Keratinocyte (primary cell): ENCODE measurements at regions not wholly inside any gene's neighbourhood (a gene's known extent, or its start where the extent isn't known, plus 50 kb on each side); places are given as distances from the start of the nearest gene placed in this dataset.
A peak's percentile ranks its signal among the peaks of the same experiment; 100 is the strongest.

Source experiments
- DNase-seq: peaks from one replicate; pipeline ENCODE4 v3.0.0-alpha.2; 2011; ENCODE audit warnings: low read depth, missing footprints, low spot score
- FAIRE-seq: peaks from 2 replicates; lab custom pipeline; 2011; peaks lifted over from hg19 to GRCh38; lab: Jason Lieb, UNC
- H2AFZ ChIP-seq: 2 replicates; pipeline ENCODE4 v1.6.0; 2012; ENCODE audit warnings: low read length, control low read depth, inconsistent platforms; ENCODE audit not compliant: control insufficient read depth
- H3K27ac ChIP-seq: 2 replicates; pipeline ENCODE4 v1.5.1; 2011; ENCODE audit warnings: low read length; ENCODE audit not compliant: control insufficient read depth, insufficient read depth
- H3K27me3 ChIP-seq: 3 replicates; pipeline ENCODE4 v1.6.0; 2011; ENCODE audit warnings: low read length; ENCODE audit not compliant: control insufficient read depth, insufficient read depth; ENCODE audit errors: extremely low read depth
- H3K36me3 ChIP-seq, 2 experiments: 2 replicates in 1 of 2; 3 replicates in 1 of 2; pipeline ENCODE4 v1.5.1; 2011; ENCODE audit warnings: low read length in 2 of 2, mild to moderate bottlenecking in 1 of 2; ENCODE audit not compliant: control insufficient read depth in 2 of 2, insufficient read depth in 2 of 2; ENCODE audit errors: extremely low read depth in 1 of 2
- H3K4me1 ChIP-seq: 3 replicates; pipeline ENCODE4 v1.5.1; 2011; ENCODE audit warnings: low read length; ENCODE audit not compliant: control insufficient read depth, insufficient read depth; ENCODE audit errors: extremely low read depth
- H3K4me2 ChIP-seq: 3 replicates; pipeline ENCODE4 v1.6.0; 2011; ENCODE audit warnings: low read depth, low read length; ENCODE audit not compliant: control insufficient read depth, insufficient read depth; ENCODE audit errors: extremely low read depth
- H3K4me3 ChIP-seq, 3 experiments: fragments of 200-600 bp in 1 of 3; sonication (generic) in 1 of 3; 2 replicates in 2 of 3; 3 replicates in 1 of 3; pipeline ENCODE4 v1.5.1; 2011 to 2016; ENCODE audit warnings: low read length in 3 of 3, mild to moderate bottlenecking in 3 of 3, control low read depth in 2 of 3, inconsistent platforms in 1 of 3, low read depth in 1 of 3, mixed read lengths in 1 of 3, mixed run types in 1 of 3, moderate library complexity in 1 of 3; ENCODE audit not compliant: control insufficient read depth in 2 of 3, insufficient read depth in 2 of 3; ENCODE audit errors: extremely low read depth in 1 of 3
- H3K79me2 ChIP-seq: 2 replicates; pipeline ENCODE4 v1.6.0; 2012; ENCODE audit warnings: low read length; ENCODE audit not compliant: control insufficient read depth, insufficient read depth
- H3K9ac ChIP-seq: 3 replicates; pipeline ENCODE4 v1.6.0; 2011; ENCODE audit warnings: low read length; ENCODE audit not compliant: control insufficient read depth, insufficient read depth; ENCODE audit errors: extremely low read depth
- H3K9me1 ChIP-seq: 3 replicates; pipeline ENCODE4 v1.6.0; 2011; ENCODE audit warnings: low read length; ENCODE audit not compliant: control insufficient read depth, insufficient read depth; ENCODE audit errors: extremely low read depth
- H3K9me3 ChIP-seq: 2 replicates; pipeline ENCODE4 v1.5.1; 2012; ENCODE audit warnings: low read depth, low read length; ENCODE audit not compliant: control insufficient read depth
- H4K20me1 ChIP-seq: 3 replicates; pipeline ENCODE4 v1.6.0; 2011; ENCODE audit warnings: low read length; ENCODE audit not compliant: control insufficient read depth, insufficient read depth; ENCODE audit errors: extremely low read depth
- EZH2 ChIP-seq: IDR thresholded peaks from one replicate; pipeline ENCODE4 v1.6.1; 2012; ENCODE audit warnings: inconsistent platforms, mild to moderate bottlenecking, low read length, moderate library complexity
- dilution Hi-C: fragments of 300-500 bp; cut with MboI; formaldehyde crosslinking; loops from one replicate; pipeline ENCODE4 v1.7.0; 2020; ENCODE audit warnings: low sequenced_read_pairs; ENCODE audit not compliant: extremely low pct_ligation_motif_present
- TF ChIP-seq, protein P1 (sequence below), 3 experiments: IDR thresholded peaks in 1 of 3; conservative IDR thresholded peaks in 1 of 3; optimal IDR thresholded peaks in 1 of 3; 2 replicates in 2 of 3; 3 replicates in 1 of 3; pipeline versions ENCODE3 to v1.5.1; 2011; ENCODE audit warnings: low read length in 3 of 3, mild to moderate bottlenecking in 3 of 3, moderate library complexity in 2 of 3, control low read depth in 1 of 3, inconsistent platforms in 1 of 3; ENCODE audit not compliant: insufficient read depth in 2 of 3; ENCODE audit errors: extremely low read depth in 1 of 3

GRCh38 chr20:56764671-56765070, 135.6 kb downstream of the TFAP2C start:
- dilution Hi-C loops: no loop called here
- Histone ChIP-seq H3K4me1 (peaks cover 35% of the 10 kb centered on the region), H4K20me1 (no peaks in the 10 kb centered on the region), H3K9ac (no peak overlapping the region), H3K9me1 (no peaks in the 10 kb centered on the region), H2AFZ (no peak overlapping the region), H3K36me3 (no peaks in the 10 kb centered on the region), H3K79me2 (no peaks in the 10 kb centered on the region), H3K27me3 (no peaks in the 10 kb centered on the region), H3K9me3 (no peaks in the 10 kb centered on the region), H3K4me2 (no peak overlapping the region), H3K27ac (peak overlapping the region; percentile 27), H3K4me3 (no peak overlapping the region)
- TF ChIP-seq, protein P1, sequence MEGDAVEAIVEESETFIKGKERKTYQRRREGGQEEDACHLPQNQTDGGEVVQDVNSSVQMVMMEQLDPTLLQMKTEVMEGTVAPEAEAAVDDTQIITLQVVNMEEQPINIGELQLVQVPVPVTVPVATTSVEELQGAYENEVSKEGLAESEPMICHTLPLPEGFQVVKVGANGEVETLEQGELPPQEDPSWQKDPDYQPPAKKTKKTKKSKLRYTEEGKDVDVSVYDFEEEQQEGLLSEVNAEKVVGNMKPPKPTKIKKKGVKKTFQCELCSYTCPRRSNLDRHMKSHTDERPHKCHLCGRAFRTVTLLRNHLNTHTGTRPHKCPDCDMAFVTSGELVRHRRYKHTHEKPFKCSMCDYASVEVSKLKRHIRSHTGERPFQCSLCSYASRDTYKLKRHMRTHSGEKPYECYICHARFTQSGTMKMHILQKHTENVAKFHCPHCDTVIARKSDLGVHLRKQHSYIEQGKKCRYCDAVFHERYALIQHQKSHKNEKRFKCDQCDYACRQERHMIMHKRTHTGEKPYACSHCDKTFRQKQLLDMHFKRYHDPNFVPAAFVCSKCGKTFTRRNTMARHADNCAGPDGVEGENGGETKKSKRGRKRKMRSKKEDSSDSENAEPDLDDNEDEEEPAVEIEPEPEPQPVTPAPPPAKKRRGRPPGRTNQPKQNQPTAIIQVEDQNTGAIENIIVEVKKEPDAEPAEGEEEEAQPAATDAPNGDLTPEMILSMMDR (optimal IDR thresholded peaks at IDR 0.05 in 1 of 3, IDR thresholded peaks at IDR 0.05 in 1 of 3, conservative IDR thresholded peaks at IDR 0.05 in 1 of 3; ENCODE audit: extremely low read depth in 1 of 3, insufficient read depth in 2 of 3, low read length in 3 of 3): peak in 1 of 3 experiments; percentile 7
- TF ChIP-seq EZH2: no peak
- FAIRE-seq (no peak), DNase-seq (no peak)

- peak overlapping the region; percentile 55 for H3K4me2 ChIP-seq
- no peaks in the 10 kb centered on the region for H3K79me2 ChIP-seq
- no peak overlapping the region for H3K4me3 ChIP-seq
- no peaks in the 10 kb centered on the region for H3K27me3 ChIP-seq
- dilution Hi-C loops: no loop called here
- DNase-seq (no peak), FAIRE-seq (peak; percentile 96)
- H3K27ac ChIP-seq: peak overlapping the region; percentile 68
- no peaks in the 10 kb centered on the region for H4K20me1 ChIP-seq
- TF ChIP-seq, protein P1 (optimal IDR thresholded peaks at IDR 0.05 in 1 of 3, IDR thresholded peaks at IDR 0.05 in 1 of 3, conservative IDR thresholded peaks at IDR 0.05 in 1 of 3; ENCODE audit: extremely low read depth in 1 of 3, insufficient read depth in 2 of 3, low read length in 3 of 3): no peak
- TF ChIP-seq EZH2: no peak
- H3K36me3 ChIP-seq: no peaks in the 10 kb centered on the region
- peak overlapping the region; percentile 10 for H3K9ac ChIP-seq
- H2AFZ ChIP-seq: peak overlapping the region; percentile 76
- H3K4me1 ChIP-seq: peaks cover 35% of the 10 kb centered on the region
- H3K9me3 ChIP-seq: no peaks in the 10 kb centered on the region
- H3K9me1 ChIP-seq: no peaks in the 10 kb centered on the region
Measured at GRCh38 chr20:56765172-56766073, 136.3 kb downstream of the TFAP2C start.
